ENCODE measurements at regions not wholly inside any gene's neighbourhood (a gene's known extent, or its start where the extent isn't known, plus 50 kb on each side); places are given as distances from the start of the nearest gene placed in this dataset.

DNA sequence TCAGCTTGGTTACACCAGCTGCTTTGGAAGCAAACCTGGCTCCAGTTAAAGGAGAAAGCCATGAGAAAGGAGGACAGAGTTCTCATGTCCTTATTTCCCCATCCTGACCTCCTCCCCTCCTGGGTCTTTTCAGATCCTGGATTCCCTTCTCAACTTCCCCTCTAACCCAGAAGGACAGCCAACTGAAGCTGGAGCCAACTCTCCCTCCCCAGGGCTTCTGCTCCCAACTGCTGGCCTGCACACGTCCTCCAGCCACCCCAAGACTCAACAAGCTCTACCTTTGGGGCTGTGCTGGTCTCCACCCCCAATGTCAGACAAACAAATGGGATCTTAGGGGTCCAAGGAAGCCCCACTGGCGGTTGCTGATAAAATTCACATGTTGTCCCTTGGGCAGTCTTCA, 651.1 kb upstream of the TBX3 start:
- ATAC-seq (peak in 1 of 2 donors; percentile 25), DNase-seq (peak; percentile 5 to 32)
- no peaks in the 10 kb centered on the region for H3K36me3 ChIP-seq
- in situ Hi-C loops (cut with MboI; ENCODE audit: low sequenced_read_pairs in 4 of 4) (loop anchor here in 1 of 4 donors (25.0 kb wide), 1 partner anchor 648 kb away; the partner anchor contains the start of gene TBX3), intact Hi-C loops (cut with DNase I; ENCODE audit: low total_unique reads) (loop anchor here (5.0 kb wide), 1 partner anchor 653 kb away; the partner anchor contains the start of gene TBX3)
- H3K27ac ChIP-seq: peak overlapping the region in 3 of 4 donors; percentile 48 to 61 (median 57)
- H3K9me3 ChIP-seq: no peaks in the 10 kb centered on the region
- no peak for TF ChIP-seq POLR2A (IDR thresholded peaks at IDR 0.05)
- TF ChIP-seq, protein P1, sequence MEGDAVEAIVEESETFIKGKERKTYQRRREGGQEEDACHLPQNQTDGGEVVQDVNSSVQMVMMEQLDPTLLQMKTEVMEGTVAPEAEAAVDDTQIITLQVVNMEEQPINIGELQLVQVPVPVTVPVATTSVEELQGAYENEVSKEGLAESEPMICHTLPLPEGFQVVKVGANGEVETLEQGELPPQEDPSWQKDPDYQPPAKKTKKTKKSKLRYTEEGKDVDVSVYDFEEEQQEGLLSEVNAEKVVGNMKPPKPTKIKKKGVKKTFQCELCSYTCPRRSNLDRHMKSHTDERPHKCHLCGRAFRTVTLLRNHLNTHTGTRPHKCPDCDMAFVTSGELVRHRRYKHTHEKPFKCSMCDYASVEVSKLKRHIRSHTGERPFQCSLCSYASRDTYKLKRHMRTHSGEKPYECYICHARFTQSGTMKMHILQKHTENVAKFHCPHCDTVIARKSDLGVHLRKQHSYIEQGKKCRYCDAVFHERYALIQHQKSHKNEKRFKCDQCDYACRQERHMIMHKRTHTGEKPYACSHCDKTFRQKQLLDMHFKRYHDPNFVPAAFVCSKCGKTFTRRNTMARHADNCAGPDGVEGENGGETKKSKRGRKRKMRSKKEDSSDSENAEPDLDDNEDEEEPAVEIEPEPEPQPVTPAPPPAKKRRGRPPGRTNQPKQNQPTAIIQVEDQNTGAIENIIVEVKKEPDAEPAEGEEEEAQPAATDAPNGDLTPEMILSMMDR (IDR thresholded peaks at IDR 0.05 in 4 of 5, conservative IDR thresholded peaks at IDR 0.05 in 1 of 5): no peak
- H3K4me1 ChIP-seq: peaks cover 0 to 8% of the 10 kb centered on the region in 2 donors
- no peak overlapping the region for H3K4me3 ChIP-seq
- H3K27me3 ChIP-seq: no peaks in the 10 kb centered on the region

DNA sequence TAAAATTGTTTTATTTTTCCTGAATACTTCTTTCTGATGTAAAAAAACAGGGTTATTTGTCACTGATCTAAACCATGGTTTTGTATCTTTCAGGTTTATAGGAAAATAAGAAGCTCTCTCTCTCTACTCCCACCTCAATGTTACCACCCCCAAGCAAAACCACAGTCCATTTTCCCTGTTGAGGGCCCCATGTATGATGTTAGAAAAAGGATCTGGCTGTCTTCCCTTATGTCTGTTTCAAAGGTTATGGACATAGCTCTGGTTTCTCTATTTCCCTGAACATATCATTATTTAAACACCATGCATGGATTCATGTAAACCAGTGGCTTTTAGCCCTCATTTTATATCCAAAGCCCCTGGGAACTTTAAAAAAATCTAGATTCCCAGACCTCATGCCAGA, 649.0 kb upstream of the TBX3 start:
- Histone ChIP-seq H3K36me3 (no peaks in the 10 kb centered on the region), H3K27ac (no peak overlapping the region), H3K4me3 (no peak overlapping the region), H3K4me1 (peaks cover 0 to 5% of the 10 kb centered on the region in 2 donors), H3K9me3 (no peaks in the 10 kb centered on the region), H3K27me3 (no peaks in the 10 kb centered on the region)
- TF ChIP-seq, protein P1 (IDR thresholded peaks at IDR 0.05 in 4 of 5, conservative IDR thresholded peaks at IDR 0.05 in 1 of 5): no peak
- no peak for TF ChIP-seq POLR2A (IDR thresholded peaks at IDR 0.05)
- intact Hi-C loops (cut with DNase I; ENCODE audit: low total_unique reads) (no loop called here), in situ Hi-C loops (cut with MboI; ENCODE audit: low sequenced_read_pairs in 4 of 4) (loop anchor here in 1 of 4 donors (25.0 kb wide), 1 partner anchor 646 kb away; the partner anchor contains the start of gene TBX3)
- DNase-seq (no peak), ATAC-seq (no peak)

DNA sequence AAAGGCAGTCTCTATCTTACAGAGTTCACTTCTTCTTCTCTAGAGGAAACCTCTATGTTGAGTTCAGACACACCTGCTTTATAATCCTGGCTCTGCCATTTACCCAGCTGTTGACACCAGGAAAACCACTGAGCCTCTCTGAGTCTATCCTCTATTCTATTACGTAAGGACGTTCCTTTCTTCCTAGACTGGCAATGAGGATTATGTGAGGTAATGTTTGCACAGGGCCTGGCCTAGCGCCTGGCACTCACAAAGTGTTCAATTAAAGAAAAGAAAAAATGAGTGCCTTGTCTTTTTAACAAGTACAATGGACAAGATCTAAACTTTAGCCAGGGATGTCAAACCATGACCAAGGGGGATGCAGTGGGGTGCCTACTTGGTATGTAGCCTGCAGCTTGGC, 641.9 kb upstream of the TBX3 start:
- no peaks in the 10 kb centered on the region for H3K36me3 ChIP-seq
- intact Hi-C loops (cut with DNase I; ENCODE audit: low total_unique reads): no loop called here
- no peak for TF ChIP-seq POLR2A (IDR thresholded peaks at IDR 0.05)
- TF ChIP-seq, protein P1 (IDR thresholded peaks at IDR 0.05 in 4 of 5, conservative IDR thresholded peaks at IDR 0.05 in 1 of 5): no peak
- DNase-seq: no peak
- H3K27ac ChIP-seq: no peak overlapping the region
- no peaks in the 10 kb centered on the region for H3K27me3 ChIP-seq
- H3K4me1 ChIP-seq: peaks cover 0 to 3% of the 10 kb centered on the region in 2 donors
- ATAC-seq: no peak
- no peaks in the 10 kb centered on the region for H3K9me3 ChIP-seq
- in situ Hi-C loops (cut with MboI; ENCODE audit: low sequenced_read_pairs in 4 of 4): loop anchor here in 1 of 4 donors (25.0 kb wide), 1 partner anchor 639 kb away; the partner anchor contains the start of gene TBX3
- H3K4me3 ChIP-seq: no peak overlapping the region

DNA sequence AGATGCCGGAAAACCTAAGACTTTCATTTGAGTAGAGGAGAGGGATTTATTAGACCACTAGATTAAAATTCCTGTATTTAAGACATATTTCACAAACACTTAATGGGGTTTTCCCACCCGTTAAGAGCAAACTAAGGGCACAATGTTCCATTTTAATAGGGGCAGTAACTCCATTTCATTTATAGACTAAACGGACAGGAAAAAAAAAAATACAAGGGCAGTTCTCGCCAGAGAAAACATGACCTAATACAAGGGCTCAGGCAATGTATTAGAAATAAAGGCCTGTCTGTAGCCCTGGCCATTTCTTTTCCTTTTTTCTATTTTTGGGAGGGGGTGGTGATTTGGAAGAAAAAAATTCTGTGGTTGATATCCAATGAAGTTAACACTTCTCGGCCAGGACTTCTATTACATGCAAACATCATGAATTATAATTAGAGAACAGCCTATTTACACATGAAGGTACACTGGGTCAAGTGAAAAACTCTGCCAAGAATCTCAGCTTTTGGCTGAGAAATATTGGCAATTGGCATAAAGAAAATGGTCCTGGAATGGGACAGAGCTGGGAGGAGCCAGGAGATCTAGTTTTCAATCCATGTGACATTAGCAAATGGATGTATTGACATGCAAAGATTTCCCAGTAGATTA, 641.1 kb upstream of the TBX3 start:
- Histone ChIP-seq H3K27me3 (no peaks in the 10 kb centered on the region), H3K4me3 (no peak overlapping the region), H3K9me3 (no peaks in the 10 kb centered on the region), H3K36me3 (no peaks in the 10 kb centered on the region), H3K4me1 (peaks cover 0 to 3% of the 10 kb centered on the region in 2 donors), H3K27ac (peak overlapping the region in 3 of 4 donors; percentile 4 to 11 (median 5))
- DNase-seq (no peak), ATAC-seq (no peak)
- in situ Hi-C loops (cut with MboI; ENCODE audit: low sequenced_read_pairs in 4 of 4): loop anchor here in 1 of 4 donors (25.0 kb wide), 1 partner anchor 638 kb away; the partner anchor contains the start of gene TBX3
- intact Hi-C loops (cut with DNase I; ENCODE audit: low total_unique reads): no loop called here
- TF ChIP-seq POLR2A (IDR thresholded peaks at IDR 0.05): no peak
- TF ChIP-seq, protein P1 (IDR thresholded peaks at IDR 0.05 in 4 of 5, conservative IDR thresholded peaks at IDR 0.05 in 1 of 5): no peak

Data from gastrocnemius medialis (tissue), 4 donors.